ENCODE measurements at regions not wholly inside any gene's neighbourhood (a gene's known extent, or its start where the extent isn't known, plus 50 kb on each side); places are given as distances from the start of the nearest gene placed in this dataset.
A peak's percentile ranks its signal among the peaks of the same experiment; 100 is the strongest.

GRCh38 chr21:43298546-43299440 lies 128.1 kb downstream of the SIK1 start:
- peaks cover 0 to 14% (median 2%) of the 10 kb centered on the region in 4 donors for H3K4me1 ChIP-seq
- H3K27ac ChIP-seq, result peak overlapping the region in 1 of 4 donors; percentile 85
- peaks cover 0 to 19% (median 0%) of the 10 kb centered on the region in 4 donors for H3K9me3 ChIP-seq
- TF ChIP-seq POLR2A (IDR thresholded peaks at IDR 0.05), result no peak
- TF ChIP-seq EP300 (IDR thresholded peaks at IDR 0.05), result no peak
- no peak for TF ChIP-seq CTCF (IDR thresholded peaks at IDR 0.05)
- H3K27me3 ChIP-seq, result no peaks in the 10 kb centered on the region
- no peak overlapping the region for H3K4me3 ChIP-seq
- no peak for DNase-seq (ENCODE audit: low spot score in 2 of 2)
- 94 to 95% methylated on average over 53 to 55 of the region's 55 CpGs for WGBS, 2 donors
- no peaks in the 10 kb centered on the region for H3K36me3 ChIP-seq

- Histone ChIP-seq H3K27ac (no peak overlapping the region), H3K4me3 (no peak overlapping the region), H3K36me3 (no peaks in the 10 kb centered on the region), H3K9me3 (peaks cover 0 to 19% (median 0%) of the 10 kb centered on the region in 4 donors), H3K4me1 (peaks cover 0 to 14% (median 2%) of the 10 kb centered on the region in 4 donors), H3K27me3 (no peaks in the 10 kb centered on the region)
- DNase-seq (ENCODE audit: low spot score in 2 of 2), result no peak
- no peak for TF ChIP-seq CTCF (IDR thresholded peaks at IDR 0.05)
- TF ChIP-seq EP300 (IDR thresholded peaks at IDR 0.05), result no peak
- TF ChIP-seq POLR2A (IDR thresholded peaks at IDR 0.05), result no peak
- 68 to 76% methylated on average over 4 to 10 of the region's 11 CpGs for WGBS, 2 donors
Observed at GRCh38 chr21:43297989-43298388, 128.9 kb downstream of the SIK1 start.

- no peak overlapping the region for H3K27ac ChIP-seq
- TF ChIP-seq CTCF (IDR thresholded peaks at IDR 0.05) (no peak), EP300 (IDR thresholded peaks at IDR 0.05) (no peak), POLR2A (IDR thresholded peaks at IDR 0.05) (no peak)
- WGBS, 2 donors, result 82 to 89% methylated on average over 18 of the region's 18 CpGs
- no peak for DNase-seq (ENCODE audit: low spot score in 2 of 2)
- no peaks in the 10 kb centered on the region for H3K36me3 ChIP-seq
- no peak overlapping the region for H3K4me3 ChIP-seq
- H3K9me3 ChIP-seq, result peaks cover 0 to 19% (median 0%) of the 10 kb centered on the region in 4 donors
- no peaks in the 10 kb centered on the region for H3K27me3 ChIP-seq
- peaks cover 0 to 14% (median 2%) of the 10 kb centered on the region in 4 donors for H3K4me1 ChIP-seq
Observed at GRCh38 chr21:43297391-43297981, 128.7 kb downstream of the CRYAA start.

- DNase-seq (ENCODE audit: low spot score in 2 of 2), result no peak
- Histone ChIP-seq H3K27me3 (no peaks in the 10 kb centered on the region), H3K36me3 (no peaks in the 10 kb centered on the region), H3K4me3 (no peak overlapping the region), H3K9me3 (peaks cover 0 to 22% (median 0%) of the 10 kb centered on the region in 4 donors), H3K27ac (no peak overlapping the region), H3K4me1 (peaks cover 0 to 1% (median 0%) of the 10 kb centered on the region in 4 donors)
- TF ChIP-seq EP300 (IDR thresholded peaks at IDR 0.05) (no peak), CTCF (IDR thresholded peaks at IDR 0.05) (no peak), POLR2A (IDR thresholded peaks at IDR 0.05) (no peak)
- WGBS, 2 donors, result 68 to 73% methylated on average over 14 of the region's 14 CpGs
Observed at GRCh38 chr21:43295066-43295958, 126.5 kb downstream of the CRYAA start.
